T-helper 1 cell treated with Interleukin-12 subunit alpha and Interleukin-12 subunit beta and Interleukin-4 antibody, amounts not matched to agents 30 μg/mL and 1 μg/mL, for 36 hours (primary cell): ENCODE measurements at regions not wholly inside any gene's neighbourhood (a gene's known extent, or its start where the extent isn't known, plus 50 kb on each side); places are given as distances from the start of the nearest gene placed in this dataset.

Experiments
- H3K27ac Mint-ChIP-seq: one replicate; pipeline ENCODE4 v1.8.0; 2021; ENCODE audit warnings: mild to moderate bottlenecking, mixed read lengths
- H3K27me3 Mint-ChIP-seq: one replicate; pipeline ENCODE4 v1.8.0; 2021; ENCODE audit warnings: low read depth, mixed read lengths
- H3K36me3 Mint-ChIP-seq: one replicate; pipeline ENCODE4 v1.8.0; 2021; ENCODE audit warnings: low read depth, mixed read lengths
- H3K4me1 Mint-ChIP-seq: one replicate; pipeline ENCODE4 v1.8.0; 2021; ENCODE audit warnings: low read depth, mixed read lengths
- H3K4me3 Mint-ChIP-seq: one replicate; pipeline ENCODE4 v1.8.0; 2021; ENCODE audit warnings: mild to moderate bottlenecking, moderate library complexity, mixed read lengths
- H3K9me3 Mint-ChIP-seq: one replicate; pipeline ENCODE4 v1.8.0; 2021; ENCODE audit warnings: mixed read lengths

DNA sequence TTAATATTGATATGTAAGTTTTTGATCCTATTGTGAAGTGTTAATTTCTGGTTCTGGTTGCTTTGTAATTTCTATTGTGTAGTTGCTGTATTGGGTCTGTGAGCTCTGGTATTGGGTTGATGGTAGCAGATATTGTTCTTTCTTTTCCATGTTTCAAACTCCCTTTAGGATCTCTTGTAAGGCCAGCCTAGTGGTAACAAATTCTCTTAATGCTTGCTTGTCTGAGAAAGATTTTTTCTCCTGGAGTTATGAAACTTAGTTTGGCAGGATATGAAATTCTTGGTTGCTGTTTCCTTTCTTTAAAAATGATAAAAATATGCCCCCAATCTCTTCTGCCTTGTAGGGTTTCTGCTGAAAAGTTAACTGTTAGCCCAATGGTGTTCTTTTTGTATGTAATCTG is 268.6 kb upstream of the PLSCR5 start:
- H3K27me3 Mint-ChIP-seq, result no peaks in the 10 kb centered on the region
- no peaks in the 10 kb centered on the region for H3K36me3 Mint-ChIP-seq
- no peaks in the 10 kb centered on the region for H3K4me1 Mint-ChIP-seq
- no peak overlapping the region for H3K4me3 Mint-ChIP-seq
- no peak overlapping the region for H3K27ac Mint-ChIP-seq
- peaks cover 23% of the 10 kb centered on the region for H3K9me3 Mint-ChIP-seq

- H3K9me3 Mint-ChIP-seq, result no peaks in the 10 kb centered on the region
- H3K27me3 Mint-ChIP-seq, result no peaks in the 10 kb centered on the region
- H3K27ac Mint-ChIP-seq, result no peak overlapping the region
- H3K4me1 Mint-ChIP-seq, result no peaks in the 10 kb centered on the region
- no peak overlapping the region for H3K4me3 Mint-ChIP-seq
- H3K36me3 Mint-ChIP-seq, result no peaks in the 10 kb centered on the region
Measured at GRCh38 chr3:146865175-146865755, 260.1 kb upstream of the PLSCR5 start.

- H3K27me3 Mint-ChIP-seq, result no peaks in the 10 kb centered on the region
- no peak overlapping the region for H3K27ac Mint-ChIP-seq
- H3K36me3 Mint-ChIP-seq, result no peaks in the 10 kb centered on the region
- H3K4me1 Mint-ChIP-seq, result no peaks in the 10 kb centered on the region
- H3K9me3 Mint-ChIP-seq, result no peaks in the 10 kb centered on the region
- no peak overlapping the region for H3K4me3 Mint-ChIP-seq
Measured at GRCh38 chr3:146861262-146861661, 256.1 kb upstream of the PLSCR5 start.

DNA sequence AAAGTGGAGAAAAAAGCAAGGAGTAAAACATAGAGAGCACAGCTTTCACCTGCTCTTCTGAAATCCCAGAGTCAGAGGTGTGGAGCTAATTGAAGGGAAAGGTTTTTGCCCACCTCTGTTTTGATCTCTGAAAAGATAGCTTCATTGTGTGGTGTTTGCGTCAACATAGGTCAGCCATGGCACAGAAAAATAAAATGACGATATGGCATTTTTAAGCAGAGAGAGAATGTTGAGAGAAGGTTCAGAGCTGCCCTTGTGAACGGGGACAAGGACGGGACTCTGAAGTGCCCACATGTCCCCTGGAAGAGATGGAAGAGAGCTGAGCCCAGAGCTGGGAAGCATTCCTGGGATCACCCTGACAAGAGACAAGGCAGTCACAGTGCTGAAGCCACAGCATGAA is 249.4 kb upstream of the PLSCR5 start:
- Mint-ChIP-seq H3K4me1 (no peaks in the 10 kb centered on the region), H3K36me3 (no peaks in the 10 kb centered on the region), H3K27me3 (no peaks in the 10 kb centered on the region), H3K4me3 (no peak overlapping the region), H3K27ac (no peak overlapping the region), H3K9me3 (no peaks in the 10 kb centered on the region)

GRCh38 chr3:146851665-146852064 is 246.5 kb upstream of the PLSCR5 start:
- Mint-ChIP-seq H3K9me3 (no peaks in the 10 kb centered on the region), H3K36me3 (no peaks in the 10 kb centered on the region), H3K27ac (no peak overlapping the region), H3K27me3 (no peaks in the 10 kb centered on the region), H3K4me1 (no peaks in the 10 kb centered on the region), H3K4me3 (no peak overlapping the region)

GRCh38 chr3:146845361-146845760 is 240.2 kb upstream of the PLSCR5 start:
- Mint-ChIP-seq H3K4me3 (no peak overlapping the region), H3K4me1 (no peaks in the 10 kb centered on the region), H3K27me3 (no peaks in the 10 kb centered on the region)

DNA sequence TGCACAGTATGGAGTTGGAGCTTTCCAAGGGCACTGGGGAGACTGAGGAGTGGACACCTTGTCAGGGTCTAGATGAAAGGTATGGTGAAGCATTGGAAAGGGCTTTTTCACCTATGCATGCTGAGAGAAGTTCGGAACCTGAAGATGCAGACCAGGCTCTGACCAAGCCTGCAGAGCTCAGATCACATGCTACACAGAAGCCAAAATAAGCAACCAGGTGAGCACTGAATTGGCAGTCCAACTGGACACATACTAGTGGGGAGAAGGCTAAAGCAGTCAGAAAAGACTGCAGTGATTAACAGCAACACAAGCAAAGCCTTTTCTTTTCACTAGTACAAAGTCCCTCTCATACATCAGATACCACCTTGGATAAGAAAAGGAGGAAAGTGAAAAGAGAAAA is 238.3 kb upstream of the PLSCR5 start:
- Mint-ChIP-seq H3K27me3 (no peaks in the 10 kb centered on the region), H3K4me1 (no peaks in the 10 kb centered on the region), H3K36me3 (no peaks in the 10 kb centered on the region)

More at GRCh38 chr3:146845361-146845760, 240.2 kb upstream of the PLSCR5 start:
- Mint-ChIP-seq H3K36me3 (no peaks in the 10 kb centered on the region), H3K9me3 (no peaks in the 10 kb centered on the region), H3K27ac (no peak overlapping the region)

GRCh38 chr3:146839727-146840375 is 234.7 kb upstream of the PLSCR5 start:
- Mint-ChIP-seq H3K9me3 (no peaks in the 10 kb centered on the region), H3K27me3 (no peaks in the 10 kb centered on the region), H3K4me1 (no peaks in the 10 kb centered on the region), H3K36me3 (no peaks in the 10 kb centered on the region), H3K27ac (no peak overlapping the region), H3K4me3 (no peak overlapping the region)

More for the DNA sequence above, 238.3 kb upstream of the PLSCR5 start:
- Mint-ChIP-seq H3K9me3 (no peaks in the 10 kb centered on the region), H3K4me3 (no peak overlapping the region), H3K27ac (no peak overlapping the region)

DNA sequence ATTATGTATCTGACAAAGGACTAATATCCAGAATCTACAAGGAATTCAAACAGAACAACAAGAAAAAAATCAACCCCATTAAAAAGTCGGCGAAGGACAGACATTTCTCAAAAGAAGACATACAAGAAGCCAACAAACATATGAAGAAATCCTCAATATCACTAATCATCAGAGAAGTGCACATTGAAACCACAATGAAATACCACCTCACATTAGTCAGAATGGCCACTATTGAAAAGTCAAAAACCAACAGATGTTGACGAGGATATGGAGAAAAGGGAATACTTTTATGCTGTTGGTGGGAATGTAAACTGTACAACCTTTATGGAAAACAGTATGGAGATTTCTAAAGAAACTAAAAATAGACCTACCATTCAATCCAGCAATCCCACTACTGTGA is 233.1 kb upstream of the PLSCR5 start:
- no peaks in the 10 kb centered on the region for H3K4me1 Mint-ChIP-seq
- no peaks in the 10 kb centered on the region for H3K36me3 Mint-ChIP-seq
- H3K4me3 Mint-ChIP-seq, result no peak overlapping the region
- H3K27me3 Mint-ChIP-seq, result no peaks in the 10 kb centered on the region
- no peaks in the 10 kb centered on the region for H3K9me3 Mint-ChIP-seq
- no peak overlapping the region for H3K27ac Mint-ChIP-seq

- no peaks in the 10 kb centered on the region for H3K9me3 Mint-ChIP-seq
- no peaks in the 10 kb centered on the region for H3K36me3 Mint-ChIP-seq
- no peak overlapping the region for H3K27ac Mint-ChIP-seq
- no peak overlapping the region for H3K4me3 Mint-ChIP-seq
- no peaks in the 10 kb centered on the region for H3K27me3 Mint-ChIP-seq
- H3K4me1 Mint-ChIP-seq, result no peaks in the 10 kb centered on the region
Measured at GRCh38 chr3:146834917-146835316, 229.8 kb upstream of the PLSCR5 start.

DNA sequence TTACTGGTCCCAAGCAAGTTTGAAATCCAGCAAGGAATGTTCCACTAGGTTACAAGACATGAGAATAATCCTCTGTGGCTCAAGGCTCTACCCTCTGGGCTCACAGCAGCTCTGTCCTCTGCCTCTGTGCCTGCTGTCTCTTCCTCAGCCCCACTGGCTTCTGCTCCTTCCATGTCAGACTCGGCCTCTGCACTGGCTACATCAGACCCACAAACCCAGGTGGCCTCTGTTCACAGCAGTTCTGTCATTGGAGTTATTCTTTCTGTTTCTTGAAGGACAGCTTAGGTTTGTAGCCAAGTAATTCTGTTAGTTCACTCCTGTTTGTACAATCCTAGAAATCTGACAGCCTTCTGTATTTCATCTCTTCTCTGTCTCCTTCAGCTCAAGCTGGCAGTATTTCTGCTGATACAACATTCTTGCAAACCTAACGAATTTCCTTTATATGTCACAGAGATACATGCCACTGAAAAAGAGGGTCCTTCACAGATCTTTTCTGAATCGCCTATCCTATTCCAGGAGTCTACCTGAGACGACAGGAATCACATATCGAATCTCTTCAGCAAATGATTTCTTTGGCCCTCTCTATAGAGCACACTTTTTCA is 227.8 kb upstream of the PLSCR5 start:
- no peaks in the 10 kb centered on the region for H3K9me3 Mint-ChIP-seq
- no peaks in the 10 kb centered on the region for H3K27me3 Mint-ChIP-seq
- H3K36me3 Mint-ChIP-seq, result no peaks in the 10 kb centered on the region
- no peak overlapping the region for H3K27ac Mint-ChIP-seq
- H3K4me1 Mint-ChIP-seq, result no peaks in the 10 kb centered on the region
- H3K4me3 Mint-ChIP-seq, result no peak overlapping the region

- H3K4me1 Mint-ChIP-seq, result no peaks in the 10 kb centered on the region
- no peaks in the 10 kb centered on the region for H3K9me3 Mint-ChIP-seq
- H3K27me3 Mint-ChIP-seq, result no peaks in the 10 kb centered on the region
Measured at GRCh38 chr3:146831659-146832058, 226.5 kb upstream of the PLSCR5 start.

DNA sequence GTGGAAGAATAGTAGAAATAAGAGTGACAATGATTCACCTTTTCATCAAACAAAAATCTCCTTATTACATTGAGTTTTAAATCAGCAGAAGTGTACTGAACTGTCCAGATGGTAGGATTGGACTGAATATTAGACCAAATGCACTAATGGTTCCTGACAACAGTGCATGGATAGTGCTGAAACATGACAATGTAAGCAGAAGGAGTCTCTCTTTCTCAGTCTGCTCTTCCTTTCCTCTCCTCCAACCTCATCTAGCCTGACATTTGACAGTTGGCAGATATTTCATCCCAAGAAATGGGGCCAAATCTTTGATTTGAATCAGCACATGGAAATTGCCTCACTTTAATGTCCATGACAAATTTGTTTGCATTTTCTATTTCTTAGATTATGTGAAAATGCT is 225.1 kb upstream of the PLSCR5 start:
- no peaks in the 10 kb centered on the region for H3K4me1 Mint-ChIP-seq
- no peak overlapping the region for H3K4me3 Mint-ChIP-seq
- H3K27ac Mint-ChIP-seq, result no peak overlapping the region
- H3K27me3 Mint-ChIP-seq, result no peaks in the 10 kb centered on the region
- H3K9me3 Mint-ChIP-seq, result no peaks in the 10 kb centered on the region
- H3K36me3 Mint-ChIP-seq, result no peaks in the 10 kb centered on the region

More at GRCh38 chr3:146831659-146832058, 226.5 kb upstream of the PLSCR5 start:
- no peak overlapping the region for H3K27ac Mint-ChIP-seq
- H3K36me3 Mint-ChIP-seq, result no peaks in the 10 kb centered on the region
- no peak overlapping the region for H3K4me3 Mint-ChIP-seq

DNA sequence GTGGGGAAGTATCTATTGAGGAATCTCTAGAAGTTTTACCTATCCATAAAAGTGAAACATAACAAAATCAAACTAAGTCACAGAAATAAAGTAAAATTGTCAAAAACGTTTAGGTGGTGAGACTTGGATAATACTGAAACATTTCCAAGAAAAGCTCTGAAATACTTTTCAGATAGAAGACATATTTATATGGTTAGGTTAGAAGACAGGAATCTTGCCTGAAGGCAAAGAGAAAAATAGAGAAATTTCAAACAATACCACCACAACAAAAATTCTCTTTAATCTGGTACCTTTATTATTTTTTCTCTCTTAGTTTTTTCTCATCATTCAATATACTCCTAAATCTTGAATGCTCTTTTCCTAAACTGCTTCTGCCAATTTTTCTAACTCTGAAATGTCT is 222.7 kb upstream of the PLSCR5 start:
- H3K36me3 Mint-ChIP-seq, result no peaks in the 10 kb centered on the region
- no peaks in the 10 kb centered on the region for H3K27me3 Mint-ChIP-seq
- H3K9me3 Mint-ChIP-seq, result no peaks in the 10 kb centered on the region
- H3K4me1 Mint-ChIP-seq, result no peaks in the 10 kb centered on the region
- H3K27ac Mint-ChIP-seq, result no peak overlapping the region
- no peak overlapping the region for H3K4me3 Mint-ChIP-seq

DNA sequence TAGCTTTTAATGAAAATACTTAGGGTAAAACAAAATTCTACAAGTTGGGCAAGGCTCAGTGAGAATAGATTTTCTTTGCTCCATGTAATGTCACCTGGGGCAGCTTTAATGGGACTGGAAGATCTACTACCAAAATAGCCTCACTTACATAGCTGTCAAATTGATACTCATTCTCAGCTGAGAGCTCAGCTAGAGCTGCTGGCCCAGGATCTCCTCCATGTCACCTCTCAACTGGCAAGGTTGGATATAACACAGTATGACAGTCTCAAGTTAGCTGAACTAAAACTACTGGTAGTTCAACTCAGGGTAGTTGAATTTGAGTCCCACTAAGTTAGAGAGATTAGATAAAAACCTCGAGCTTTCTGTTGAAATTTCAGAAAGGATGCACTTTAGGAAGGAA is 218.5 kb upstream of the PLSCR5 start:
- H3K9me3 Mint-ChIP-seq, result no peaks in the 10 kb centered on the region
- no peaks in the 10 kb centered on the region for H3K4me1 Mint-ChIP-seq
- H3K27me3 Mint-ChIP-seq, result no peaks in the 10 kb centered on the region
- no peaks in the 10 kb centered on the region for H3K36me3 Mint-ChIP-seq
- no peak overlapping the region for H3K27ac Mint-ChIP-seq
- H3K4me3 Mint-ChIP-seq, result no peak overlapping the region
